ENCODE measurements at regions not wholly inside any gene's neighbourhood (a gene's known extent, or its start where the extent isn't known, plus 50 kb on each side); places are given as distances from the start of the nearest gene placed in this dataset.

- Histone ChIP-seq H3K9me3 (ENCODE audit: control insufficient read depth, low read length) (peaks cover 3% of the 10 kb centered on the region), H3K36me3 (ENCODE audit: control insufficient read depth, insufficient read depth, low read length) (no peaks in the 10 kb centered on the region), H3K27ac (ENCODE audit: low read depth, low read length, severe bottlenecking) (no peak overlapping the region), H3K4me1 (ENCODE audit: control insufficient read depth, insufficient read depth, low read length, poor library complexity, severe bottlenecking) (no peaks in the 10 kb centered on the region), H3K4me3 (ENCODE audit: extremely low read depth, insufficient read depth, low read length, poor library complexity, severe bottlenecking) (no peak overlapping the region)
- WGBS, 2 experiments (ENCODE audit: insufficient coverage in 2 of 2): 80% methylated on average over 2 of the region's 2 CpGs; no CpG with 5 or more reads in 1 of the 2 experiments
Measured at GRCh38 chr10:30121401-30121800, 62.0 kb upstream of the JCAD start.

GRCh38 chr10:30118590-30118989 lies 59.2 kb upstream of the JCAD start:
- Histone ChIP-seq H3K4me3 (ENCODE audit: extremely low read depth, insufficient read depth, low read length, poor library complexity, severe bottlenecking) (no peak overlapping the region), H3K27ac (ENCODE audit: low read depth, low read length, severe bottlenecking) (no peak overlapping the region), H3K36me3 (ENCODE audit: control insufficient read depth, insufficient read depth, low read length) (no peaks in the 10 kb centered on the region), H3K9me3 (ENCODE audit: control insufficient read depth, low read length) (peaks cover 3% of the 10 kb centered on the region), H3K4me1 (ENCODE audit: control insufficient read depth, insufficient read depth, low read length, poor library complexity, severe bottlenecking) (no peaks in the 10 kb centered on the region)
- 81 to 89% methylated on average over 2 of the region's 3 CpGs for WGBS, 2 experiments (ENCODE audit: insufficient coverage in 2 of 2)

- no peak overlapping the region for H3K4me3 ChIP-seq (ENCODE audit: extremely low read depth, insufficient read depth, low read length, poor library complexity, severe bottlenecking)
- H3K27ac ChIP-seq (ENCODE audit: low read depth, low read length, severe bottlenecking): no peak overlapping the region
- 88 to 91% methylated on average over 4 to 7 of the region's 9 CpGs for WGBS, 2 experiments (ENCODE audit: insufficient coverage in 2 of 2)
- no peaks in the 10 kb centered on the region for H3K36me3 ChIP-seq (ENCODE audit: control insufficient read depth, insufficient read depth, low read length)
- peaks cover 3% of the 10 kb centered on the region for H3K9me3 ChIP-seq (ENCODE audit: control insufficient read depth, low read length)
- H3K4me1 ChIP-seq (ENCODE audit: control insufficient read depth, insufficient read depth, low read length, poor library complexity, severe bottlenecking): no peaks in the 10 kb centered on the region
Measured at GRCh38 chr10:30117812-30118501, 58.6 kb upstream of the JCAD start.

GRCh38 chr10:30116041-30116491 lies 56.7 kb upstream of the JCAD start:
- H3K27ac ChIP-seq (ENCODE audit: low read depth, low read length, severe bottlenecking): no peak overlapping the region
- H3K4me1 ChIP-seq (ENCODE audit: control insufficient read depth, insufficient read depth, low read length, poor library complexity, severe bottlenecking): no peaks in the 10 kb centered on the region
- peaks cover 2% of the 10 kb centered on the region for H3K9me3 ChIP-seq (ENCODE audit: control insufficient read depth, low read length)
- H3K36me3 ChIP-seq (ENCODE audit: control insufficient read depth, insufficient read depth, low read length): no peaks in the 10 kb centered on the region
- no peak overlapping the region for H3K4me3 ChIP-seq (ENCODE audit: extremely low read depth, insufficient read depth, low read length, poor library complexity, severe bottlenecking)
- 90 to 97% methylated on average over 6 to 7 of the region's 7 CpGs for WGBS, 2 experiments (ENCODE audit: insufficient coverage in 2 of 2)

- H3K36me3 ChIP-seq (ENCODE audit: control insufficient read depth, insufficient read depth, low read length): no peaks in the 10 kb centered on the region
- 84 to 100% methylated on average over 3 to 4 of the region's 6 CpGs for WGBS, 2 experiments (ENCODE audit: insufficient coverage in 2 of 2)
- H3K27ac ChIP-seq (ENCODE audit: low read depth, low read length, severe bottlenecking): peak overlapping the region; percentile 11
- H3K4me3 ChIP-seq (ENCODE audit: extremely low read depth, insufficient read depth, low read length, poor library complexity, severe bottlenecking): no peak overlapping the region
- no peaks in the 10 kb centered on the region for H3K4me1 ChIP-seq (ENCODE audit: control insufficient read depth, insufficient read depth, low read length, poor library complexity, severe bottlenecking)
- H3K9me3 ChIP-seq (ENCODE audit: control insufficient read depth, low read length): no peaks in the 10 kb centered on the region
Measured at GRCh38 chr10:30115626-30115940, 56.2 kb upstream of the JCAD start.

- Histone ChIP-seq H3K9me3 (ENCODE audit: control insufficient read depth, low read length) (no peaks in the 10 kb centered on the region), H3K4me3 (ENCODE audit: extremely low read depth, insufficient read depth, low read length, poor library complexity, severe bottlenecking) (no peak overlapping the region), H3K36me3 (ENCODE audit: control insufficient read depth, insufficient read depth, low read length) (no peaks in the 10 kb centered on the region), H3K27ac (ENCODE audit: low read depth, low read length, severe bottlenecking) (peak overlapping the region; percentile 11), H3K4me1 (ENCODE audit: control insufficient read depth, insufficient read depth, low read length, poor library complexity, severe bottlenecking) (no peaks in the 10 kb centered on the region)
- WGBS, 2 experiments (ENCODE audit: insufficient coverage in 2 of 2): 51 to 67% methylated on average over 9 to 10 of the region's 13 CpGs
Measured at GRCh38 chr10:30114881-30115625, 55.7 kb upstream of the JCAD start.

- H3K4me3 ChIP-seq (ENCODE audit: extremely low read depth, insufficient read depth, low read length, poor library complexity, severe bottlenecking): no peak overlapping the region
- no peaks in the 10 kb centered on the region for H3K36me3 ChIP-seq (ENCODE audit: control insufficient read depth, insufficient read depth, low read length)
- no peaks in the 10 kb centered on the region for H3K4me1 ChIP-seq (ENCODE audit: control insufficient read depth, insufficient read depth, low read length, poor library complexity, severe bottlenecking)
- WGBS, 2 experiments (ENCODE audit: insufficient coverage in 2 of 2): no CpG with 5 or more reads among the region's 1 CpG
- H3K9me3 ChIP-seq (ENCODE audit: control insufficient read depth, low read length): no peaks in the 10 kb centered on the region
- no peak overlapping the region for H3K27ac ChIP-seq (ENCODE audit: low read depth, low read length, severe bottlenecking)
Measured at GRCh38 chr10:30114401-30114800, 55.0 kb upstream of the JCAD start.

- Histone ChIP-seq H3K9me3 (ENCODE audit: control insufficient read depth, low read length) (no peaks in the 10 kb centered on the region), H3K4me3 (ENCODE audit: extremely low read depth, insufficient read depth, low read length, poor library complexity, severe bottlenecking) (no peak overlapping the region), H3K27ac (ENCODE audit: low read depth, low read length, severe bottlenecking) (no peak overlapping the region), H3K4me1 (ENCODE audit: control insufficient read depth, insufficient read depth, low read length, poor library complexity, severe bottlenecking) (no peaks in the 10 kb centered on the region), H3K36me3 (ENCODE audit: control insufficient read depth, insufficient read depth, low read length) (no peaks in the 10 kb centered on the region)
- WGBS, 2 experiments (ENCODE audit: insufficient coverage in 2 of 2): 90 to 100% methylated on average over 1 of the region's 4 CpGs
Measured at GRCh38 chr10:30111340-30112022, 52.1 kb upstream of the JCAD start.

Data from mesodermal cell (in vitro differentiated cells).